Retinal pigment epithelial cell (primary cell): ENCODE measurements at regions not wholly inside any gene's neighbourhood (a gene's known extent, or its start where the extent isn't known, plus 50 kb on each side); places are given as distances from the start of the nearest gene placed in this dataset.

ENCODE experiments used
- DNase-seq: peaks from one replicate; pipeline ENCODE4 v3.0.0-alpha.2; 2010; ENCODE audit warnings: low read depth
- H3K4me3 ChIP-seq: 2 replicates; pipeline ENCODE4 v1.5.1; 2011; ENCODE audit warnings: mild to moderate bottlenecking, low read length, control low read depth, moderate library complexity
- CTCF ChIP-seq: conservative IDR thresholded peaks from 2 replicates; pipeline ENCODE4 v1.5.1; 2011; ENCODE audit warnings: low read depth, low read length, control low read depth, inconsistent platforms

GRCh38 chr2:239736358-239737143 is 288.6 kb downstream of the NDUFA10 start:
- DNase-seq = no peak
- TF ChIP-seq CTCF = no peak
- H3K4me3 ChIP-seq = no peak overlapping the region

- no peak overlapping the region for H3K4me3 ChIP-seq
- no peak for TF ChIP-seq CTCF
- no peak for DNase-seq
These were observed 289.2 kb downstream of the NDUFA10 start for GRCh38 chr2:239735829-239736357.

GRCh38 chr2:239735131-239735828 is 289.9 kb downstream of the NDUFA10 start:
- no peak for TF ChIP-seq CTCF
- no peak overlapping the region for H3K4me3 ChIP-seq
- DNase-seq = no peak

GRCh38 chr2:239734436-239735005 is 290.6 kb downstream of the NDUFA10 start:
- no peak for DNase-seq
- no peak for TF ChIP-seq CTCF
- no peak overlapping the region for H3K4me3 ChIP-seq

- TF ChIP-seq CTCF = no peak
- DNase-seq = no peak
- no peak overlapping the region for H3K4me3 ChIP-seq
These were observed 292.5 kb downstream of the NDUFA10 start for GRCh38 chr2:239732666-239733010.

- no peak overlapping the region for H3K4me3 ChIP-seq
- DNase-seq = no peak
- no peak for TF ChIP-seq CTCF
These were observed 293.0 kb downstream of the NDUFA10 start for GRCh38 chr2:239731998-239732665.
